HEK293 (cell line): ENCODE measurements at regions not wholly inside any gene's neighbourhood (a gene's known extent, or its start where the extent isn't known, plus 50 kb on each side); places are given as distances from the start of the nearest gene placed in this dataset.

Experiments
- SALL2 ChIP-seq: fragments of 450-650 bp; formaldehyde crosslinking; IDR thresholded peaks from 2 replicates; pipeline ENCODE4 v1.5.0; 2017; ENCODE audit warnings: missing biosample characterization, mild to moderate bottlenecking, missing genetic modification characterization, borderline replicate concordance
- ZNF501 ChIP-seq: fragments of 450-650 bp; formaldehyde crosslinking; IDR thresholded peaks from 2 replicates; pipeline ENCODE4 v1.5.1; 2016; ENCODE audit warnings: missing biosample characterization, missing genetic modification characterization
- ZSCAN30 ChIP-seq: fragments of 450-650 bp; IDR thresholded peaks from 2 replicates; pipeline ENCODE4 v1.5.1; 2018; ENCODE audit warnings: missing biosample characterization, mild to moderate bottlenecking, missing genetic modification characterization, moderate library complexity
- TF ChIP-seq, protein P1 (sequence below): fragments of 450-650 bp; formaldehyde crosslinking; IDR thresholded peaks from 2 replicates; pipeline ENCODE4 v1.5.1; 2016; ENCODE audit warnings: missing biosample characterization, missing genetic modification characterization
- TF ChIP-seq, protein P2 (sequence below): fragments of 450-650 bp; formaldehyde crosslinking; IDR thresholded peaks from 2 replicates; pipeline ENCODE4 v1.5.1; 2016; ENCODE audit warnings: missing biosample characterization, missing genetic modification characterization
- TF ChIP-seq, protein P3 (sequence below): fragments of 450-650 bp; formaldehyde crosslinking; IDR thresholded peaks from 2 replicates; pipeline ENCODE4 v1.5.1; 2016; ENCODE audit warnings: missing biosample characterization, missing genetic modification characterization

DNA sequence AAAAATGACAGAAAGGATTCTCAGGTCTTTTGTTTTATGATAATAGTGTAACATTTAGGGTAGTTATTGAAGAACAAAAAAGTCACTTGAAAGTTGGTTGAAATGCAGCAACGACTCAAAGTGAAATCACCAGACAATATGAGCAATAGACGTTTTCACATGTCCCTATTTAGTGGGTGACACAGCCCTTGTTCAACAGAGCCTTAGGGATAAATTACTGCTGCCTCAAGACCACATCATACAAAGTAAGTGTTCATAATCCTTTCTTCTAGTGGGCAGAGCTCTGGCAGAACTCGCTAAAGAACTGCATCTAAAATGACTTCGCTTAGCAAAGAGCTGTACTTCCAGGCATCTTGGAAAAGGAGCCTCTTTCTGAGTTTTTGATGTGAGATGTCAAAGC lies 128.5 kb upstream of the LMNTD1 start:
- TF ChIP-seq ZSCAN30 (tag by site-specific recombination) (no peak), SALL2 (tag by site-specific recombination) (no peak), ZNF501 (no peak)
- TF ChIP-seq, protein P1, sequence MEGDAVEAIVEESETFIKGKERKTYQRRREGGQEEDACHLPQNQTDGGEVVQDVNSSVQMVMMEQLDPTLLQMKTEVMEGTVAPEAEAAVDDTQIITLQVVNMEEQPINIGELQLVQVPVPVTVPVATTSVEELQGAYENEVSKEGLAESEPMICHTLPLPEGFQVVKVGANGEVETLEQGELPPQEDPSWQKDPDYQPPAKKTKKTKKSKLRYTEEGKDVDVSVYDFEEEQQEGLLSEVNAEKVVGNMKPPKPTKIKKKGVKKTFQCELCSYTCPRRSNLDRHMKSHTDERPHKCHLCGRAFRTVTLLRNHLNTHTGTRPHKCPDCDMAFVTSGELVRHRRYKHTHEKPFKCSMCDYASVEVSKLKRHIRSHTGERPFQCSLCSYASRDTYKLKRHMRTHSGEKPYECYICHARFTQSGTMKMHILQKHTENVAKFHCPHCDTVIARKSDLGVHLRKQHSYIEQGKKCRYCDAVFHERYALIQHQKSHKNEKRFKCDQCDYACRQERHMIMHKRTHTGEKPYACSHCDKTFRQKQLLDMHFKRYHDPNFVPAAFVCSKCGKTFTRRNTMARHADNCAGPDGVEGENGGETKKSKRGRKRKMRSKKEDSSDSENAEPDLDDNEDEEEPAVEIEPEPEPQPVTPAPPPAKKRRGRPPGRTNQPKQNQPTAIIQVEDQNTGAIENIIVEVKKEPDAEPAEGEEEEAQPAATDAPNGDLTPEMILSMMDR (tag by site-specific recombination) = no peak
- TF ChIP-seq, protein P2, sequence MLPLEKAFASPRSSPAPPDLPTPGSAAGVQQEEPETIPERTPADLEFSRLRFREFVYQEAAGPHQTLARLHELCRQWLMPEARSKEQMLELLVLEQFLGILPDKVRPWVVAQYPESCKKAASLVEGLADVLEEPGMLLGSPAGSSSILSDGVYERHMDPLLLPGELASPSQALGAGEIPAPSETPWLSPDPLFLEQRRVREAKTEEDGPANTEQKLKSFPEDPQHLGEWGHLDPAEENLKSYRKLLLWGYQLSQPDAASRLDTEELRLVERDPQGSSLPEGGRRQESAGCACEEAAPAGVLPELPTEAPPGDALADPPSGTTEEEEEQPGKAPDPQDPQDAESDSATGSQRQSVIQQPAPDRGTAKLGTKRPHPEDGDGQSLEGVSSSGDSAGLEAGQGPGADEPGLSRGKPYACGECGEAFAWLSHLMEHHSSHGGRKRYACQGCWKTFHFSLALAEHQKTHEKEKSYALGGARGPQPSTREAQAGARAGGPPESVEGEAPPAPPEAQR (tag by site-specific recombination) = no peak
- TF ChIP-seq, protein P3, sequence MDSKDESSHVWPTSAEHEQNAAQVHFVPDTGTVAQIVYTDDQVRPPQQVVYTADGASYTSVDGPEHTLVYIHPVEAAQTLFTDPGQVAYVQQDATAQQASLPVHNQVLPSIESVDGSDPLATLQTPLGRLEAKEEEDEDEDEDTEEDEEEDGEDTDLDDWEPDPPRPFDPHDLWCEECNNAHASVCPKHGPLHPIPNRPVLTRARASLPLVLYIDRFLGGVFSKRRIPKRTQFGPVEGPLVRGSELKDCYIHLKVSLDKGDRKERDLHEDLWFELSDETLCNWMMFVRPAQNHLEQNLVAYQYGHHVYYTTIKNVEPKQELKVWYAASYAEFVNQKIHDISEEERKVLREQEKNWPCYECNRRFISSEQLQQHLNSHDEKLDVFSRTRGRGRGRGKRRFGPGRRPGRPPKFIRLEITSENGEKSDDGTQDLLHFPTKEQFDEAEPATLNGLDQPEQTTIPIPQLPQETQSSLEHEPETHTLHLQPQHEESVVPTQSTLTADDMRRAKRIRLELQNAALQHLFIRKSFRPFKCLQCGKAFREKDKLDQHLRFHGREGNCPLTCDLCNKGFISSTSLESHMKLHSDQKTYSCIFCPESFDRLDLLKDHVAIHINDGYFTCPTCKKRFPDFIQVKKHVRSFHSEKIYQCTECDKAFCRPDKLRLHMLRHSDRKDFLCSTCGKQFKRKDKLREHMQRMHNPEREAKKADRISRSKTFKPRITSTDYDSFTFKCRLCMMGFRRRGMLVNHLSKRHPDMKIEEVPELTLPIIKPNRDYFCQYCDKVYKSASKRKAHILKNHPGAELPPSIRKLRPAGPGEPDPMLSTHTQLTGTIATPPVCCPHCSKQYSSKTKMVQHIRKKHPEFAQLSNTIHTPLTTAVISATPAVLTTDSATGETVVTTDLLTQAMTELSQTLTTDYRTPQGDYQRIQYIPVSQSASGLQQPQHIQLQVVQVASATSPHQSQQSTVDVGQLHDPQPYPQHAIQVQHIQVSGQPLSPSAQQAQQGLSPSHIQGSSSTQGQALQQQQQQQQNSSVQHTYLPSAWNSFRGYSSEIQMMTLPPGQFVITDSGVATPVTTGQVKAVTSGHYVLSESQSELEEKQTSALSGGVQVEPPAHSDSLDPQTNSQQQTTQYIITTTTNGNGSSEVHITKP (tag by site-specific recombination) = no peak
